Myocyte (in vitro differentiated cells): ENCODE measurements at regions not wholly inside any gene's neighbourhood (a gene's known extent, or its start where the extent isn't known, plus 50 kb on each side); places are given as distances from the start of the nearest gene placed in this dataset.
A peak's percentile ranks its signal among the peaks of the same experiment; 100 is the strongest.

ENCODE experiments used
- DNase-seq: peaks from one replicate; pipeline ENCODE4 v3.0.0-alpha.2; 2012; ENCODE audit warnings: low read depth

GRCh38 chr11:19372381-19372780 is 131.6 kb upstream of the E2F8 start:
- no peak for DNase-seq

- DNase-seq = no peak
Measured at GRCh38 chr11:19370100-19370861, 129.5 kb upstream of the E2F8 start.

DNA sequence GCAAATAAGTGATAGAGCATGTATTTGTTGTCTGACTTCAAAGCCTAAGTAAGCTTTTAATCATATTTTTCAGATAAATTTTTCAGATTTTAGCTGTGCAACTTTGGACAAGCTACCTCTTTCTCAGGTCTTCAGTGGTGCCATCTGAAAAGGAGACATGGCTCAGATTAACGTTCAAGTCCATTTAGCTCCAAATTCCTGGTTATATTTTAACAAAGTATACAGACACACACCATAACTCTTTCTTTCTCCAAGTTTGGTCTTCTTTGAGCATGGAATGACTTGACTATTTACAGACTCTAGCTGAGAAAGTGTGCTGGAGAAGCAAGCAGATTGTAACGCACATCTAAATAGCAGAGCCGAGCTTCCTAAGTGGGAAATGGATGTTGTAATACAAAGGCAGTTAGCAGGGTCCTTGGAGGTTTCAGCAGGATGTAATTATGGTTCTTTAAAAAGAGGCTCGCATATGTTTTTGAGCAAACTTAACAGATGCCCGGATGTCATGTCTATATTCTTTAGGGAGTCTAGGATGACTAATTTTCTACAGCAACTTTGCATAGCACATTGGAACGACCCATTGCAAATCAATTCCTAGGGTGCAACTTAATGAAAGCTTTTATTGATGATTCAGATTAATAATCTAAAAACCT is 128.1 kb upstream of the E2F8 start:
- no peak for DNase-seq

GRCh38 chr11:19366992-19367709 is 126.4 kb upstream of the E2F8 start:
- DNase-seq = no peak

- peak; percentile 32 for DNase-seq
Measured at GRCh38 chr11:19365743-19366410, 125.1 kb upstream of the E2F8 start.

- peak; percentile 24 for DNase-seq
Measured at GRCh38 chr11:19359221-19360000, 118.7 kb upstream of the E2F8 start.

DNA sequence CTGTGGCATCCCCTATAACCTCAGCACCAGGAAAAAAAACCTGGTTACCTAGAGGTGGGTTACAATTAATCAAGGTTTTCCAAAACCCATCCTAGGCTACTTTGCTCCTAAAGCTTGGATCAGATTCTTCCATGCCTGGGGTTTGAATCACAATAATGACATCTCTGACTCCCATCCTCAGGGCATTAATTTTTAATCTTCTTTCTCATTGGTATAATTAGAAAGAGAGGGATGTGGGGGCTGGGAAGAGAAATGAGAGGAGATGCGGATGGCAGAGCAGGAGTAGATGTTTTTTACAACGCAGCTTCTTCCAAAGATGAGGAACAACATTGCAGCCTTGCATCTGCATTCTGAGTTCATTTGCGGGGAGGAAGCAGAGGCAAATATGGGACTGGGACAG is 117.2 kb upstream of the E2F8 start:
- no peak for DNase-seq

DNA sequence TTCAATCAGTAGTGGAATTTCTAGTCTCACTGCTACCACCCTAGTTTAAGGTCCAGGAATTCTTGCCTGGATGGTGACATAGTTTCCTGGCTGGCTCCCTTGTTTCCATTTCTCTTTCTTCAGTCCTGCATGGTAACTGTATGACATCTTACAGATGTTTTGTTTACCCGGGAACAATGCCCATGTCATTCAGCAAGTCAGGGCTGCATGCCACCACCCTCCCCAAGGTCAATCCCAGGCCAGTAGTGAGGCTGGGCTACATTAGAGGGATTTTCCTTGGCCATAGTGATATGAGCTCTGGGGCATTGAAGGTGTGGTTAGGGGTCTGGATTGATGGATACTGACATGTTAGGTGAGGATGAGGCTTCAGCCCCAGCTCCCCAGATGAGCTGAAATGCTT is 114.9 kb upstream of the E2F8 start:
- no peak for DNase-seq

- no peak for DNase-seq
Measured at GRCh38 chr11:19353287-19353850, 112.6 kb upstream of the E2F8 start.

DNA sequence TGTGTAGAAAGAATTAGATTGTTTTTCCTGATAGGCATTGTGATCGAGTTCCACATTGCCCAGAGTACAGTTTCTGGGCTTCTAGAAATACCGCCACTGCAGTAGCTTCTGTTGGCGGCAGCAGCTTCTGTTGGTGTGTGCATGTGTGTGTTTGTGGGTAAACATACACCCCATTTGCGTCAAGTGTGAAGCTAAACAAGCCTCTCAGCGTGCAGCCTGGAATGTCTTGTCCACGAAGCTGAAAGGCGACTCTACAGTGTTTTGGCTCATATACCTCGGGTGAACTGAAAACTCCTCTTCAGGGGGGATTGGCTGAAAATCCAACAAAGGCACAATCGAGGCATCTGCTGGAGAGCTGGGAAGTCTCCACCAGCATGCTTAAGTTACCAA is 112.0 kb upstream of the E2F8 start:
- no peak for DNase-seq

GRCh38 chr11:19352072-19352770 is 111.5 kb upstream of the E2F8 start:
- DNase-seq = no peak

GRCh38 chr11:19351426-19351825 is 110.7 kb upstream of the E2F8 start:
- DNase-seq = no peak

DNA sequence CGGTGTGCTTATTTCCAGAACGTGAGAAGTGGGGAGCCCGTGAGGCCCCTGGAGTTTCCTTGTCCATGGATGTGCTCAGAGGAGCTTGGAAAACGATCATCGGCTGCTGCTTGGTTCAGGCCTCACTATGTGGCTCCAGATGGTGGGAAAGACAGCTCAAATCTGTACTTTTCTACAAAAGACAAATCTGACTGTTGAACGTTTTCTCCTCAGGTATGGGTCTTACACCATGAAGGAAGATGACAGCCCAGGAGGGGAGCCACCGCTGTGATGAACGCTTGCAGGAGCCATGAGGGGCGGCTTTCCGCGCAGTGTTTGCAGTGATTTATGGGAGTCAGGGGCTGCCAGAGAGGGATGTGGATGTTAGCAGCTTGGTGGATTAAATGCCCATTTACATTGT is 109.4 kb upstream of the E2F8 start:
- no peak for DNase-seq

GRCh38 chr11:19349340-19350025 is 108.7 kb upstream of the E2F8 start:
- DNase-seq = peak; percentile 98

DNA sequence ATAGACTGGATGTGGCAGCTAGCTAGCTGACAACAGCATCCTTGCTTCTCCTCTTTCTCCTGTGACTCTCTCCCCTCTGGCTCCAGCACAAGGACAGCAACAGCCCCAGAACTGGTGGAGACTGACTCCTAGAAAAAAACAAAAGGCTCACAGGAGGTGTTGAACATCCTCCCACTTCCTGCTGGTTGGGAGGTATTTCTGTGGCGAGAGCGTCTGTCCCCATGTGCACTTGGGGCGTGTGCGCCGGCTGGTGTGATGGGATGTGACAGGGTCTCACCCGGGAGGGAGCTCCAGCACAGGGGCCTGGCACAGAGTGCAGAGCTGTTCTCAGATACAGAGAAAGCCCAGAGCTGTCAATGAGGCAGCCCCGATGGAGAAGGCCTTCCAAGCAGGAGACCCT is 107.2 kb upstream of the E2F8 start:
- DNase-seq = no peak

- no peak for DNase-seq
Measured at GRCh38 chr11:19345848-19346681, 105.3 kb upstream of the E2F8 start.

DNA sequence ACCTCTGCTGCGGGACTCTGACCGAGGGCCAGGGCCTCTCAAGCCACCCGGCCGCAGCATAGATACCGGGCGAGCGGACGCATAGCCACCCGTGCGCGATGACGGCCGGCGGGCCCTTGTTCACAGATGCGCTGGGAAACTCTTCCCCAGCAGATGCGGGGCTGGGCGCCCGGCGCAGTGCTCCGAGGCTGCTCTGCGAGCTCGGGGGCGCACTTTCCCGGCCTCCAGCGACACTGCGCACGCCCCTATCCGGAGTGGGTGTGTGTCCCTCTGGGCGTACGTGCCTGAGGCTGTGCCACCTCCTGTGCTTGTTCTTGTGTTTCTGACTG is 104.7 kb upstream of the E2F8 start:
- no peak for DNase-seq

GRCh38 chr11:19344661-19345518 is 104.1 kb upstream of the E2F8 start:
- peak; percentile 34 for DNase-seq
